ENCODE measurements at regions not wholly inside any gene's neighbourhood (a gene's known extent, or its start where the extent isn't known, plus 50 kb on each side); places are given as distances from the start of the nearest gene placed in this dataset.

GRCh38 chr3:166575161-166575560 is 737.9 kb upstream of the BCHE start:
- no peak overlapping the region for H3K56ac ChIP-seq (ENCODE audit: extremely low read depth, insufficient read depth, low read length)
- H3K9ac ChIP-seq (ENCODE audit: low read depth, low read length) = no peak overlapping the region
- H2AFZ ChIP-seq (replicated peaks; ENCODE audit: low read length, poor library complexity) = no peak overlapping the region
- dilution Hi-C loops (cut with HindIII; ENCODE audit: low sequenced_read_pairs, unreplicated experiment) = no loop called here
- H2AK5ac ChIP-seq (ENCODE audit: low read depth, low read length) = no peak overlapping the region
- DNase-seq = no peak
- H3K4ac ChIP-seq (ENCODE audit: low read depth, low read length) = no peak overlapping the region
- no peak overlapping the region for H4K91ac ChIP-seq (ENCODE audit: insufficient read depth, low read depth, low read length)
- CTCF ChIA-PET = interaction anchor here (0.7 kb wide), 1 partner anchor 105 kb away, joined by 3 read pairs; no protein-coding TSS in a partner anchor
- H2AK9ac ChIP-seq (replicated peaks; ENCODE audit: low read depth, low read length, poor library complexity) = no peak overlapping the region
- ATAC-seq (ENCODE audit: low read depth) = no peak
- H3K18ac ChIP-seq (ENCODE audit: low read depth, low read length) = no peak overlapping the region
- no peak overlapping the region for H3K4me3 ChIP-seq (ENCODE audit: insufficient read depth, low read depth, low read length)
- no TSS peak for BruUV-seq (replicated peaks)
- TF ChIP-seq BHLHE40 (IDR thresholded peaks at IDR 0.05; ENCODE audit: low read depth, low read length) (no peak), ELK1 (IDR thresholded peaks at IDR 0.05; ENCODE audit: borderline replicate concordance, low read depth, low read length) (no peak), RCOR1 (IDR thresholded peaks at IDR 0.05; ENCODE audit: insufficient replicate concordance, low read length) (no peak), SMC3 (IDR thresholded peaks at IDR 0.05; ENCODE audit: low read depth, low read length) (no peak), CEBPB (IDR thresholded peaks at IDR 0.05; ENCODE audit: low read depth, low read length) (no peak), RAD21 (IDR thresholded peaks at IDR 0.05; ENCODE audit: low read length) (no peak), FOS (IDR thresholded peaks at IDR 0.05; ENCODE audit: low read depth, low read length) (no peak), RFX5 (IDR thresholded peaks at IDR 0.05; ENCODE audit: low read depth, low read length) (no peak)
- TF ChIP-seq, protein P1, sequence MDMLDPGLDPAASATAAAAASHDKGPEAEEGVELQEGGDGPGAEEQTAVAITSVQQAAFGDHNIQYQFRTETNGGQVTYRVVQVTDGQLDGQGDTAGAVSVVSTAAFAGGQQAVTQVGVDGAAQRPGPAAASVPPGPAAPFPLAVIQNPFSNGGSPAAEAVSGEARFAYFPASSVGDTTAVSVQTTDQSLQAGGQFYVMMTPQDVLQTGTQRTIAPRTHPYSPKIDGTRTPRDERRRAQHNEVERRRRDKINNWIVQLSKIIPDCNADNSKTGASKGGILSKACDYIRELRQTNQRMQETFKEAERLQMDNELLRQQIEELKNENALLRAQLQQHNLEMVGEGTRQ (IDR thresholded peaks at IDR 0.05; ENCODE audit: low read depth, low read length) = no peak
- intact Hi-C loops (cut with micrococcal nuclease) = no loop called here
- H3K27me3 ChIP-seq (ENCODE audit: control insufficient read depth, insufficient read depth, low read length) = no peaks in the 10 kb centered on the region
- H2BK120ac ChIP-seq (ENCODE audit: low read depth, low read length) = no peak overlapping the region
- POLR2A ChIA-PET (ENCODE audit: unreplicated experiment) = no interaction called here
- H3K4me2 ChIP-seq (ENCODE audit: low read depth, low read length) = no peak overlapping the region
- in situ Hi-C loops (cut with MboI; ENCODE audit: low sequenced_read_pairs) = no loop called here
- no peak overlapping the region for H3K23ac ChIP-seq (ENCODE audit: low read depth, low read length)
- H2BK15ac ChIP-seq (ENCODE audit: low read depth, low read length) = no peak overlapping the region
- no peaks in the 10 kb centered on the region for H4K20me1 ChIP-seq (ENCODE audit: insufficient read depth, low read length)
- H3K14ac ChIP-seq (replicated peaks; ENCODE audit: low read depth, low read length) = no peak overlapping the region
- no peak overlapping the region for H4K8ac ChIP-seq (ENCODE audit: low read depth in 2 of 2, low read length in 2 of 2)
- no peaks in the 10 kb centered on the region for H3K9me1 ChIP-seq (ENCODE audit: insufficient read depth, low read length)
- no peak overlapping the region for H2BK20ac ChIP-seq (ENCODE audit: low read depth, low read length)
- WGBS, 2 experiments (ENCODE audit: extremely low coverage in 2 of 2, insufficient read length in 1 of 2) = no CpG with 5 or more reads among the region's 4 CpGs
- H3K36me3 ChIP-seq (ENCODE audit: control insufficient read depth, insufficient read depth, low read length) = no peaks in the 10 kb centered on the region
- H2BK5ac ChIP-seq (ENCODE audit: low read depth, low read length, poor library complexity, severe bottlenecking) = no peak overlapping the region
- H3K9me3 ChIP-seq (ENCODE audit: control insufficient read depth, insufficient read depth, low read length) = no peaks in the 10 kb centered on the region; the same call in 1 of the 2 replicates
- no peaks in the 10 kb centered on the region for H3K4me1 ChIP-seq (ENCODE audit: control insufficient read depth, insufficient read depth, low read length)
- H3K79me1 ChIP-seq (ENCODE audit: low read depth in 1 of 2, low read length in 2 of 2) = no peaks in the 10 kb centered on the region
- H3K27ac ChIP-seq (ENCODE audit: insufficient read depth, low read length) = no peak overlapping the region
- H4K5ac ChIP-seq (ENCODE audit: low read depth, low read length) = no peak overlapping the region

Measured in IMR-90 (cell line).